Kasumi-1 (cell line): ENCODE measurements at regions not wholly inside any gene's neighbourhood (a gene's known extent, or its start where the extent isn't known, plus 50 kb on each side); places are given as distances from the start of the nearest gene placed in this dataset.
"Not testable (repeated sequence)": the region's sequence is repeated elsewhere in the genome, so short reads cannot be mapped to it uniquely, and the experiment has no call there.

ENCODE experiments used
- DNase-seq, 2 experiments: peaks; one replicate each; lab custom pipeline; 2025; lab: John Stamatoyannopoulos, UW

DNA sequence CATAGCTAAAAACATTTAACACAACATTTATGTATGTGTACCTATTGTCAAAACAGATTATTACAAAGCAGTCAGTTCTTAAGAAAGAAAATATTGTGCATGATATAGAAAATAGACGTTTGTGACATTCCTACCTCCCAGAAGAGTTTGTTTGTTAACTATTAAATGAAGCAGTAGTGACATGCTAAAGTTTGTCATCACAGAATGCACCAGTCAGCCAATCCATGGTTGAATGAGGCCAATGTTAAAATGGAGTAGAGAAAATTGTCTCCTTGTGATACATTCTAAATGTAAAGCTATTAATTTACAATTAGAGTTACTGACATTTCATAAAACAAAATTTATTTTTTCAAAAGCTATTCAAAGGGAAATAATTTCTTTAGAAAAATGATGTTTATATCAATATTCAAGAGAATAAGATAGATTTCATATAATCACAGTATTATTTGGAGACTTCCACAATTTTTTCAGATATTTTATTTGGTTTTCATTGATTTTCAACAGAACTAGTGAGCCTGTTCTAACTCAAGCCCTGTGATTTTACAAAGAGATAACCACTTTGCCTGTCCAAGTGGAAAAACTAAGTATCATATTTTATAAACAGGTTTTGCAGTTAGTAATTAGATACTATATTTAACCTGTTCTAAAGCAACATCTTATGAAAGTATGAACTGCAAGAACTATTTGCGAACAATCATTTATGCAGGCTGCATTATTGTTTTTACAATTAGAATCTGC, 176.8 kb downstream of the ISL1 start:
- no peak for DNase-seq

DNA sequence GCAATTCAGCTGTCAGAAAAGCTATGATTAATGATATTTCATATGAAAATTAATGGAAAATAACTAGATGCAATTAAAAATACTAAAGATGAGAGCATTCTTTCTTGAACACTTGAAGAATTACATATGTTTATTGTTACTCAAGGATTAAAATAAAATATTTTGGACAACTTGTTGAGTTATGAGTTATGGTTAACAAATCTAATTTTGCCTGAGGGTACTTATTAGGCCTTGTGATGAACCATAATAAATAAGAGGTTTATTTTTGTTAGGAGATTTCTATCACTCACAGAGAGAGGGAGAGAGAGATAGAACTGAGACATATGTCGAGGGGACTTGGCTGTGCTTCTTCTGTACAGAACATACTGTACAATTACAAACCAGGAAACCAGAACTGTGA, 183.7 kb downstream of the ISL1 start:
- DNase-seq = no peak

DNA sequence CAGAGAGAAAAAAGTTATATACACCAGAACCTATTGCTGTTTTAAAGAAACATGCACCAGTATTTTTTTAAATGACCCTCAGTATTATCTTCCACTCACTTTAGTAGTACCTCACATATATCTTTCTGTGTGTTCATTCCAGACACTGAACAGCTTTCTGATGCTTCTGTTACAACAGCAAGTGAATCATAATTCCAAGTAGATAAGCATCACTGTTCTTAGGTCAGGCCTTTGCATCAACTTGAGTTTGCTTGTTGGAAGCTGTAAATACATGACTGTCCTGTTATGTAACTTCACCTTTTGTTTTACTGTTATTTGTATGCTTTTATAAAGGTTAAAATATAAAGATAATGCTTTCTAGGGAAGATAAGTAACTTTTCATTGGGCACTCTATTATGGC, 184.4 kb downstream of the ISL1 start:
- no peak for DNase-seq

DNA sequence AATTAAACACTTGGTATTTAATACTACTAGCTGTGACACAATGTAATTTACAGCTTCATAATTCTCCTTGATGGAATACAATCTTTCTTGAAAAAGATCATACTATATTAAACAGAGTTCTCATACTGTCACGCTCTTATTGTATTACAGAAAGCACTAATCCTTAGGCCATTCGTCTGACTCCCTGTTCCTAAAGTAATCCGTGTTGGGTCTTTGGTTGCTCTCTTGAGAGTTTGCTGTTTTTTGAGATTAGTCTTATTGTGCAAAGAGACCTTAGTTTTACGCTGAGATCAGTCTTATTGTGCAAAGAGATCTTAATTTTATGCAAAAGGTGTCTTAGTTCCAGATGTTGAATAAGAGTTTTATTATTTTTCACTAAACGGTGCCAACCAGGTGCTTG, 190.6 kb downstream of the ISL1 start:
- no peak for DNase-seq

DNA sequence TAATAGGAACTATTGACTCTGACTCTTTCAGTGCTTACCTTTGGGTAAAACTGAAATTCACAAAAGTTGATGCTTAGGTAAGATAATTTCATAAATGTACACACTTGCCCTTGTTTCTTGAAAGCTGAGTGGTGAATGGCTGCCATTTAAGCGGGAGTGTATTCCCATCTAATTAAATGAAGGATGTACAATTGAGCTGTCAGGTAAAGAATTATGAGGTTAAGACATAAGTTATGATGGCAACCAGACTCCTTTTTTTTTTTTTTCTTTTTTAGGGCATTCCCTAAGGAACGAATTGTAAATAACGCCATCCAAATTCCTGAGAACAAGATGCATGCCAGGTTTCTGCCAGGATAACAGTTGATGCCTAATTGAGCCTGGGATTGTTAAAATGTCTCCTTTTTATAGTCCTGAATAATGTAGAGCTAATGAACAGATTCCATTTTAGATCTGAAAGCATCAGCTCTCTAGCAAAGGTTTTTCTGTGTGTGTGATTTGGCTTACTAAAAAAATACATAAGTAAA, 199.7 kb downstream of the ISL1 start:
- no peak for DNase-seq

DNA sequence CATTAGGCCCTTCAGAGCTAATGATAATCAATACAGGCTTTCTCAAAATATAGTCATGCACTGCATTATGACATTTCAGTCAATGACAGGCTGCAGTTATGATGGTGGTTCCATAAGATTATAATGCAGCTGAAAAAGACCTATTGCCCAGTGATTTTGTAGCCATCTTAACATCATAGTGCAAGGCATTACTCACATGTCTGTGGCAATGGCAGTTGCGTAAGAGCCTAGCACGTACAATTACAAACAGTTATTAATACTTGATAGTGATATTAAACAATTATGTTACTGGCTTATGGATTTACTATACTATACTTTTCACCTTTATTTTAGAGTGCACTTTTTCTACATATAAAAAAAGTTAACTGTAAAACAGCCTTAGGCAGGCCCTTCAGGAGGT, 214.8 kb downstream of the ISL1 start:
- no peak for DNase-seq

DNA sequence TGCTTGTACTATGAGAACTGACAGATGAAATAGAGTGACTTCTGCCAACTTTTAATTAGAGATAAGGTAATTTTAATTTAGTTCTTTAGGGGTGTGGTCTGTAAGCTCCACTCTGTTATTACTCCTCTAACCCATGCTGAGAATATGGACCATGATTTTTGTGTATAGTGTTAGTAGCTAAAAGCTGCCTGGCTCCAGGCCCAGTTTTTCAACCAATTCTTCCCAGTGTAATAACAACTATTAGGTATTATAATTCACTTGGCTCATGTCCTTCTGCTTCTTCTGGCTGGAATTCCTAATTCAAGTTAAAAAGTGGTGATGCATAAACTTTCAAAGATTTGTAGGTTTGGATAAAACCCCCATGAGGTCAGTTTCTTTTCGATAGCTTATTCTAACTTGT, 216.3 kb downstream of the ISL1 start:
- no peak for DNase-seq

- no peak for DNase-seq
These were observed 221.1 kb downstream of the ISL1 start for GRCh38 chr5:51604324-51604723.

GRCh38 chr5:51606921-51607320, 223.7 kb downstream of the ISL1 start:
- DNase-seq = no peak

- no peak for DNase-seq
These were observed 235.0 kb downstream of the ISL1 start for GRCh38 chr5:51618234-51618633.

GRCh38 chr5:51621156-51621555, 237.9 kb downstream of the ISL1 start:
- DNase-seq = no peak

- DNase-seq = no peak
These were observed 239.0 kb downstream of the ISL1 start for GRCh38 chr5:51622161-51622790.

DNA sequence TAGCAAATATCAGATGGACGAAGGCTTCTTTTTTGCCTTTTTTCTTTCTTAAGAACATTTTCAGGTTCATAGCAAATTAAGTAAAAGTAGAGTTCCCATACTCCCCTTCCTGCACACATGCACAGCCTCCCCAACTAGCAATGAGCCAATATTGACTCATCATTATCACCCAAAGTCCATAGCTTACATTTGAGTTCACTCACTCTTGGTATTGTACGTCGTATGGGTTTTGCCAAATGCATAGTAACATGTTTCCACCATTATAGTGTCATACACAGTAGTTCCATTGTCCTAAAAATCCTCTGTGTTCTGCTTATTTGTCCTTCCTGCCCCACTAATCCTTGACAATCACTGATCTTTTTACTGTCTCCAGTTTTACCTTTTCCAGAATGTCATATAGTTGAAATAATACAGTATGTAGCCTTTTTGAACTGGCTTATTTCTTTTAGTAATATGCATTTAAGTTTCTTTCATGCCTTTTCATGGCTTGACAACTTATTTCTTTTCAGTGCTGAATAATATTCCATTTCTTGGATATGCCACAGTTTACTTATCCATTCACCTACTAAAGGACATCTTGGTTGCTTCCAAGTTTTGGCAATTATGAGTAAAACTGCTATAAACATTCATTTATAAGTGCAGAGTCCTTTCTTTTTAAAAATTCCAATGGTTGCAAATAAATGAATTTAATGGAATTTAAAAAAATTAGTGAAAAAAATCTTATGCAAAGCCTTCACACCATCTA, 242.1 kb downstream of the ISL1 start:
- DNase-seq = no peak

DNA sequence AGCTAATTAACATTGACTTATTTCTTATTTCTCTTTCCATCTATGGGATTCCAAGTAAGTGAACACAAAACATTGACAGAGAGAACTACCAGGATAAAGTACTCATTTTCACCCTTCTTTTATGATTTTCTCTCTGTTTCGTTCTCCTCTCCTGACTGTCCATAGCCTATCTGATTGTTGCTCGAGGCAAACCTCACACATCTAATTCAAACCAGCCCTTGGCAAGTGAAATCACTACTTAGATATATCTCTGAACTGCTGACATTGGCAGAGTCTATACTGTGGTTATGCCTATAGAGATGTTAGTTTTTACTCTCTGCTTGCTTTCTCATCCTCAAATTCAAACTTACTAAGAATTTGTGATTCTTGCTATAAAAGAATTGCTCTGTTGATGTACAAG, 248.8 kb downstream of the ISL1 start:
- no peak for DNase-seq

GRCh38 chr5:51632793-51633192, 249.5 kb downstream of the ISL1 start:
- DNase-seq = no peak

DNA sequence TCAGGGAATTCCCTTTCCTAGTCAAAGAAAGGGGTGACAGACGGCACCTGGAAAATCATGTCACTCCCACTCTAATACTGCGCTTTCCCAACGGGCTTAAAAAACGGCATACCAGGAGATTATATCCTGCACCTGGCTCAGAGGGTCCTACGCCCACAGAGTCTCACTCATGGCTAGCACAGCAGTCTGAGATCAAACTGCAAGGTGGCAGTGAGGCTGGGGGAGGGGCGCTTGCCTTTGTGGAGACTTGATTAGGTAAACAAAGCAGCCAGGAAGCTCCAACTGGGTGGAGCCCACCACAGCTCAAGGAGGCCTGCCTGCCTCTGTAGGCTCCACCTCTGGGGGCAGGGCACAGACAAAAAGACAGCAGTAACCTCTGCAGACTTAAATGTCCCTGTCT, 253.7 kb downstream of the ISL1 start:
- not testable (repeated sequence) for DNase-seq

- DNase-seq = no peak
These were observed 261.7 kb downstream of the ISL1 start for GRCh38 chr5:51644976-51645375.

GRCh38 chr5:51646482-51646881, 263.2 kb downstream of the ISL1 start:
- DNase-seq = no peak

- DNase-seq = no peak
These were observed 267.6 kb downstream of the ISL1 start for GRCh38 chr5:51650824-51651223.

GRCh38 chr5:51651476-51651875, 268.2 kb downstream of the ISL1 start:
- no peak for DNase-seq

DNA sequence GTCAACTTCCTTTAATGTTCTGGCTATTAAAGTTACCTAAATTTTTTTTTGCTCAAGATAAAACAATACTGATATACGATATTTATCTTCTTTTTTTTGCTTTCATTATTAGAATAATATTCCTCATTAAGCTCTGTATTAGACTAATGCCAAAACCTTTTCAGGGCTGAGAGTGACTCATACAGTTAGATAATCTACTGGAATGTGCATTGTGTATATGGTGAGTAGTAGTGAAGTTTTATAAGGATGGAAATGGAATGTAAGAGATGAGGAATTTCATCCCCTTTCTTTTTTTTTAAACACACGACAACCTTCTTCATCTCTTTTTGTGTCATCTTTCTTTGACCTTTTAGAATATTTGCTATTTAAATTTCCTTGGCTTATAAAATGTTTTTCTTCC, 268.6 kb downstream of the ISL1 start:
- DNase-seq = no peak

GRCh38 chr5:51652980-51653379, 269.7 kb downstream of the ISL1 start:
- DNase-seq = no peak
